ENCODE measurements at regions not wholly inside any gene's neighbourhood (a gene's known extent, or its start where the extent isn't known, plus 50 kb on each side); places are given as distances from the start of the nearest gene placed in this dataset.

- H3K4me1 ChIP-seq (ENCODE audit: insufficient read depth, poor library complexity, severe bottlenecking): no peaks in the 10 kb centered on the region
- no peaks in the 10 kb centered on the region for H3K9me3 ChIP-seq (ENCODE audit: severe bottlenecking)
- no peak overlapping the region for H3K27ac ChIP-seq (ENCODE audit: poor library complexity, severe bottlenecking)
- peaks cover 4% of the 10 kb centered on the region for H3K27me3 ChIP-seq (ENCODE audit: insufficient read depth, poor library complexity, severe bottlenecking)
- TF ChIP-seq, protein P1, sequence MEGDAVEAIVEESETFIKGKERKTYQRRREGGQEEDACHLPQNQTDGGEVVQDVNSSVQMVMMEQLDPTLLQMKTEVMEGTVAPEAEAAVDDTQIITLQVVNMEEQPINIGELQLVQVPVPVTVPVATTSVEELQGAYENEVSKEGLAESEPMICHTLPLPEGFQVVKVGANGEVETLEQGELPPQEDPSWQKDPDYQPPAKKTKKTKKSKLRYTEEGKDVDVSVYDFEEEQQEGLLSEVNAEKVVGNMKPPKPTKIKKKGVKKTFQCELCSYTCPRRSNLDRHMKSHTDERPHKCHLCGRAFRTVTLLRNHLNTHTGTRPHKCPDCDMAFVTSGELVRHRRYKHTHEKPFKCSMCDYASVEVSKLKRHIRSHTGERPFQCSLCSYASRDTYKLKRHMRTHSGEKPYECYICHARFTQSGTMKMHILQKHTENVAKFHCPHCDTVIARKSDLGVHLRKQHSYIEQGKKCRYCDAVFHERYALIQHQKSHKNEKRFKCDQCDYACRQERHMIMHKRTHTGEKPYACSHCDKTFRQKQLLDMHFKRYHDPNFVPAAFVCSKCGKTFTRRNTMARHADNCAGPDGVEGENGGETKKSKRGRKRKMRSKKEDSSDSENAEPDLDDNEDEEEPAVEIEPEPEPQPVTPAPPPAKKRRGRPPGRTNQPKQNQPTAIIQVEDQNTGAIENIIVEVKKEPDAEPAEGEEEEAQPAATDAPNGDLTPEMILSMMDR (IDR thresholded peaks at IDR 0.05; ENCODE audit: poor library complexity, severe bottlenecking): no peak
- H3K4me3 ChIP-seq (ENCODE audit: severe bottlenecking): peak overlapping the region; percentile 12
- ATAC-seq (ENCODE audit: low read depth) (peak; percentile 86), DNase-seq (ENCODE audit: low spot score) (no peak)
- H3K36me3 ChIP-seq (ENCODE audit: low read depth): no peaks in the 10 kb centered on the region
Measured at GRCh38 chr5:85293145-85293785, 908.6 kb upstream of the EDIL3 start.

DNA sequence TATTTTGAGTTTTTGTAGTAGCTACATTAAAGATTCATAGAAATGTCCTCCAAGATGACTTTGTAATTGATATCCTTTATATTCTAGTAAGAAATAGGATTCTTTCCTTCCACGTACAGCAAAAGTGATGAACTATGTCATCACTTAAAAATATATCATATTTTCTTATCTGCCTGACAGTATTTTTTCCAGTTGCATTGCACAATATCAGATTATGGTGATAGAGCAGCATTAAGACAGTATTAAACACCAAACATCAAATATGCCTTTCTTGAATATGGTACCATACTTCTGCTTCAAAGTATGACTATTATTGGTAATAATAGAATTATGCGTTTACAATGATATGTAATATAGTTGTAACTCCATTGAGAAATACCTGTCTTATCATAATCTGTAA is 919.8 kb upstream of the EDIL3 start:
- H3K27me3 ChIP-seq (ENCODE audit: insufficient read depth, poor library complexity, severe bottlenecking): peaks cover 17% of the 10 kb centered on the region
- H3K4me3 ChIP-seq (ENCODE audit: severe bottlenecking): no peak overlapping the region
- no peaks in the 10 kb centered on the region for H3K9me3 ChIP-seq (ENCODE audit: severe bottlenecking)
- H3K27ac ChIP-seq (ENCODE audit: poor library complexity, severe bottlenecking): no peak overlapping the region
- ATAC-seq (ENCODE audit: low read depth) (no peak), DNase-seq (ENCODE audit: low spot score) (no peak)
- TF ChIP-seq, protein P1 (IDR thresholded peaks at IDR 0.05; ENCODE audit: poor library complexity, severe bottlenecking): no peak
- no peaks in the 10 kb centered on the region for H3K36me3 ChIP-seq (ENCODE audit: low read depth)
- H3K4me1 ChIP-seq (ENCODE audit: insufficient read depth, poor library complexity, severe bottlenecking): no peaks in the 10 kb centered on the region

DNA sequence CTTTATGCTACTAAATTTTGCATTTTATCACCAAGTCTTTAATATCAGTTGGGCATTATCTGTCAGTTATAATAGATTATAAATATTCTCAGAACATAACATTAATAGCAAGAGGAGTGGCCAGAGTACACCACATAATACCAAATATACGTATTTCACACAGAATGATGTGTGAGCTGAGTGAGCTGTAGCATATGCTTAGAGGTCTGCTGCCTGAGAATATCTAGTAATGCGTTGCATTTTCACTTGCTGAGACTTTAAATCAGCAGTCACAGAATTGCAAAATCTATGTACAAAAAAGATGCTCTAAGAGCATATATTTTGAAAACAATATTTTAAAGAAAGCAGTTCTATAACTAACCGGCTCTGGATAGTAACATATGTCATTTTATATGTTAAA is 921.1 kb upstream of the EDIL3 start:
- no peak for ATAC-seq (ENCODE audit: low read depth)
- no peaks in the 10 kb centered on the region for H3K36me3 ChIP-seq (ENCODE audit: low read depth)
- no peaks in the 10 kb centered on the region for H3K9me3 ChIP-seq (ENCODE audit: severe bottlenecking)
- no peak for DNase-seq (ENCODE audit: low spot score)
- H3K27me3 ChIP-seq (ENCODE audit: insufficient read depth, poor library complexity, severe bottlenecking): peaks cover 8% of the 10 kb centered on the region
- no peaks in the 10 kb centered on the region for H3K4me1 ChIP-seq (ENCODE audit: insufficient read depth, poor library complexity, severe bottlenecking)
- TF ChIP-seq, protein P1 (IDR thresholded peaks at IDR 0.05; ENCODE audit: poor library complexity, severe bottlenecking): no peak
- no peak overlapping the region for H3K27ac ChIP-seq (ENCODE audit: poor library complexity, severe bottlenecking)
- no peak overlapping the region for H3K4me3 ChIP-seq (ENCODE audit: severe bottlenecking)

DNA sequence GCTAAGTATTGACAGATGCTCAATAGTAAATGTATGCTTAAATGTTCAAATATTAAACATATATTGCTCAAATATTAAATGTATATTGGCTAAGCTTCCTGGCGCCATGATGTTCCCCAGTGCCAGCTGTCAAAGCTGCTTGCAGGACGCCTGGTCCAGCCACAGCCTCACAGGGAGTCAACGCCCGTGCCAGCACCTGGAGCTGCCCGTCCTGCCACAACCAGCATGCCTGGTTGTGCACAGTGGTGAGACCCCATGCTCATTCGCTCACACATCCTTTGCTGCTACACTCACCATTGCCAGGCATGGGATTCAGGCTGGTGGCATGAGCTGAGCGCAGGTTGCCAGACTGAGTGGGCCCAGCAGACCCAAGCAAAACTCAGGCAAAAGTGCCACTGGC is 926.9 kb upstream of the EDIL3 start:
- Histone ChIP-seq H3K36me3 (ENCODE audit: low read depth) (no peaks in the 10 kb centered on the region), H3K27me3 (ENCODE audit: insufficient read depth, poor library complexity, severe bottlenecking) (no peaks in the 10 kb centered on the region), H3K27ac (ENCODE audit: poor library complexity, severe bottlenecking) (no peak overlapping the region), H3K9me3 (ENCODE audit: severe bottlenecking) (no peaks in the 10 kb centered on the region), H3K4me1 (ENCODE audit: insufficient read depth, poor library complexity, severe bottlenecking) (no peaks in the 10 kb centered on the region), H3K4me3 (ENCODE audit: severe bottlenecking) (no peak overlapping the region)
- ATAC-seq (ENCODE audit: low read depth): no peak
- no peak for DNase-seq (ENCODE audit: low spot score)
- TF ChIP-seq, protein P1 (IDR thresholded peaks at IDR 0.05; ENCODE audit: poor library complexity, severe bottlenecking): no peak

- peak; percentile 56; the same call in 1 of the 3 replicates for ATAC-seq (ENCODE audit: low read depth)
- H3K27ac ChIP-seq (ENCODE audit: poor library complexity, severe bottlenecking): no peak overlapping the region
- H3K4me1 ChIP-seq (ENCODE audit: insufficient read depth, poor library complexity, severe bottlenecking): no peaks in the 10 kb centered on the region
- DNase-seq (ENCODE audit: low spot score): no peak
- H3K4me3 ChIP-seq (ENCODE audit: severe bottlenecking): no peak overlapping the region
- H3K36me3 ChIP-seq (ENCODE audit: low read depth): no peaks in the 10 kb centered on the region
- peaks cover 3% of the 10 kb centered on the region for H3K27me3 ChIP-seq (ENCODE audit: insufficient read depth, poor library complexity, severe bottlenecking)
- TF ChIP-seq, protein P1 (IDR thresholded peaks at IDR 0.05; ENCODE audit: poor library complexity, severe bottlenecking): no peak
- H3K9me3 ChIP-seq (ENCODE audit: severe bottlenecking): no peaks in the 10 kb centered on the region
Measured at GRCh38 chr5:85320495-85320894, 935.8 kb upstream of the EDIL3 start.

Measured in RWPE2 (cell line).